Neural progenitor cell (in vitro differentiated cells): ENCODE measurements at regions not wholly inside any gene's neighbourhood (a gene's known extent, or its start where the extent isn't known, plus 50 kb on each side); places are given as distances from the start of the nearest gene placed in this dataset.

Experiments used
- DNase-seq: peaks from one replicate; pipeline ENCODE4 v3.0.0-alpha.2; 2016; ENCODE audit warnings: low spot score
- H2AFZ ChIP-seq: fragments of 200-600 bp; sonication (generic); replicated peaks from 2 replicates; pipeline ENCODE4 v1.6.1; 2016; ENCODE audit warnings: antibody characterized with exemption
- H3F3A ChIP-seq: fragments of 200-600 bp; sonication (generic); 2 replicates; pipeline ENCODE4 v1.6.1; 2016; ENCODE audit warnings: antibody characterized with exemption, low read depth
- H3K27ac ChIP-seq: fragments of 200-600 bp; sonication (generic); 2 replicates; pipeline ENCODE4 v1.5.1; 2016; ENCODE audit warnings: mild to moderate bottlenecking
- H3K27me3 ChIP-seq: fragments of 200-600 bp; sonication (generic); 2 replicates; pipeline ENCODE4 v1.6.1; 2016; ENCODE audit warnings: mild to moderate bottlenecking, moderate library complexity
- H3K36me3 ChIP-seq: fragments of 200-600 bp; sonication (generic); 2 replicates; pipeline ENCODE4 v1.5.1; 2016
- H3K4me1 ChIP-seq: fragments of 200-600 bp; sonication (generic); 2 replicates; pipeline ENCODE4 v1.6.1; 2016; ENCODE audit warnings: mixed run types
- H3K4me2 ChIP-seq: fragments of 200-600 bp; sonication (generic); 2 replicates; pipeline ENCODE4 v1.6.1; 2016
- H3K4me3 ChIP-seq: fragments of 200-600 bp; sonication (generic); 2 replicates; pipeline ENCODE4 v1.5.1; 2016
- H3K79me2 ChIP-seq: fragments of 200-600 bp; sonication (generic); 2 replicates; pipeline ENCODE4 v1.6.1; 2016; ENCODE audit warnings: low read depth
- H3K9ac ChIP-seq: fragments of 200-600 bp; sonication (generic); 2 replicates; pipeline ENCODE4 v1.6.1; 2016
- H3K9me3 ChIP-seq: fragments of 200-600 bp; sonication (generic); 2 replicates; pipeline ENCODE4 v1.5.1; 2016; ENCODE audit warnings: low read depth
- H4K20me1 ChIP-seq: fragments of 200-600 bp; sonication (generic); 2 replicates; pipeline ENCODE4 v1.6.1; 2016; ENCODE audit warnings: low read depth
- H3K27ac Mint-ChIP-seq: 3 replicates; pipeline ENCODE4 v1.8.0; 2021; ENCODE audit warnings: mixed read lengths
- H3K27me3 Mint-ChIP-seq: 2 replicates; pipeline ENCODE4 v1.8.0; 2022; ENCODE audit warnings: low read depth, mild to moderate bottlenecking, inconsistent platforms, moderate library complexity, mixed read lengths; ENCODE audit not compliant: insufficient read depth
- H3K36me3 Mint-ChIP-seq: 3 replicates; pipeline ENCODE4 v1.8.0; 2021; ENCODE audit warnings: mixed read lengths
- H3K4me1 Mint-ChIP-seq: 3 replicates; pipeline ENCODE4 v1.8.0; 2021; ENCODE audit warnings: mixed read lengths
- H3K4me3 Mint-ChIP-seq: 3 replicates; pipeline ENCODE4 v1.8.0; 2021; ENCODE audit warnings: mild to moderate bottlenecking, moderate library complexity, mixed read lengths
- H3K9me3 Mint-ChIP-seq: 3 replicates; pipeline ENCODE4 v1.8.0; 2020; ENCODE audit warnings: mixed read lengths
- CTCF ChIP-seq: fragments of 200-600 bp; sonication (generic); IDR thresholded peaks from 2 replicates; pipeline ENCODE4 v1.5.1; 2017; ENCODE audit warnings: antibody characterized with exemption, mild to moderate bottlenecking
- EZH2 ChIP-seq: fragments of 200-600 bp; sonication (generic); IDR thresholded peaks from 2 replicates; pipeline ENCODE4 v1.6.1; 2017; ENCODE audit warnings: antibody characterized with exemption, mild to moderate bottlenecking, moderate library complexity
- EZH2phosphoT487 ChIP-seq: fragments of 200-600 bp; sonication (generic); IDR thresholded peaks from 2 replicates; pipeline ENCODE4 v1.6.1; 2017; ENCODE audit warnings: antibody characterized with exemption

- no peaks in the 10 kb centered on the region for H3K4me1 ChIP-seq
- Mint-ChIP-seq H3K36me3 (peaks cover 2% of the 10 kb centered on the region), H3K4me1 (no peaks in the 10 kb centered on the region), H3K27me3 (peaks cover 2% of the 10 kb centered on the region), H3K4me3 (no peak overlapping the region), H3K9me3 (peaks cover 10% of the 10 kb centered on the region), H3K27ac (no peak overlapping the region)
- H3K9ac ChIP-seq = no peak overlapping the region
- no peaks in the 10 kb centered on the region for H3K79me2 ChIP-seq
- H3F3A ChIP-seq = no peaks in the 10 kb centered on the region
- no peak overlapping the region for H2AFZ ChIP-seq
- H4K20me1 ChIP-seq = no peaks in the 10 kb centered on the region
- no peak overlapping the region for H3K4me2 ChIP-seq
- H3K9me3 ChIP-seq = no peaks in the 10 kb centered on the region
- no peaks in the 10 kb centered on the region for H3K27me3 ChIP-seq
- no peaks in the 10 kb centered on the region for H3K36me3 ChIP-seq
- DNase-seq = no peak
- no peak overlapping the region for H3K4me3 ChIP-seq
- no peak overlapping the region for H3K27ac ChIP-seq
- TF ChIP-seq EZH2phosphoT487 = no peak
- TF ChIP-seq CTCF = no peak
- TF ChIP-seq EZH2 = no peak
Observed at GRCh38 chr4:158043971-158044618, 128.7 kb downstream of the GASK1B start.

GRCh38 chr4:158042591-158043030, 130.2 kb downstream of the GASK1B start:
- Histone ChIP-seq H3K27ac (no peak overlapping the region), H3K79me2 (no peaks in the 10 kb centered on the region), H2AFZ (no peak overlapping the region), H3F3A (no peaks in the 10 kb centered on the region), H3K36me3 (no peaks in the 10 kb centered on the region), H3K4me1 (no peaks in the 10 kb centered on the region), H4K20me1 (no peaks in the 10 kb centered on the region), H3K4me3 (no peak overlapping the region), H3K4me2 (no peak overlapping the region), H3K27me3 (no peaks in the 10 kb centered on the region), H3K9ac (no peak overlapping the region), H3K9me3 (no peaks in the 10 kb centered on the region)
- Mint-ChIP-seq H3K4me1 (no peaks in the 10 kb centered on the region), H3K27me3 (peaks cover 2% of the 10 kb centered on the region), H3K27ac (no peak overlapping the region), H3K4me3 (no peak overlapping the region), H3K36me3 (peaks cover 3% of the 10 kb centered on the region), H3K9me3 (peaks cover 20% of the 10 kb centered on the region)
- TF ChIP-seq CTCF (no peak), EZH2 (no peak), EZH2phosphoT487 (no peak)
- DNase-seq = no peak

GRCh38 chr4:158038718-158039117, 134.1 kb downstream of the GASK1B start:
- Mint-ChIP-seq H3K9me3 (peaks cover 24% of the 10 kb centered on the region), H3K4me1 (no peaks in the 10 kb centered on the region), H3K27ac (no peak overlapping the region), H3K27me3 (peaks cover 5% of the 10 kb centered on the region), H3K36me3 (peaks cover 3% of the 10 kb centered on the region), H3K4me3 (no peak overlapping the region)
- H3K4me1 ChIP-seq = no peaks in the 10 kb centered on the region
- TF ChIP-seq CTCF (no peak), EZH2 (no peak), EZH2phosphoT487 (no peak)
- no peaks in the 10 kb centered on the region for H3K9me3 ChIP-seq
- no peak overlapping the region for H3K4me2 ChIP-seq
- H3K79me2 ChIP-seq = no peaks in the 10 kb centered on the region
- DNase-seq = no peak
- no peaks in the 10 kb centered on the region for H4K20me1 ChIP-seq
- H3K36me3 ChIP-seq = no peaks in the 10 kb centered on the region
- H3F3A ChIP-seq = no peaks in the 10 kb centered on the region
- H3K4me3 ChIP-seq = no peak overlapping the region
- no peaks in the 10 kb centered on the region for H3K27me3 ChIP-seq
- H3K27ac ChIP-seq = no peak overlapping the region
- H3K9ac ChIP-seq = no peak overlapping the region
- no peak overlapping the region for H2AFZ ChIP-seq
